ENCODE measurements at regions not wholly inside any gene's neighbourhood (a gene's known extent, or its start where the extent isn't known, plus 50 kb on each side); places are given as distances from the start of the nearest gene placed in this dataset.

GRCh38 chr6:87847135-87847829 lies 145.2 kb upstream of the AKIRIN2 start:
- Mint-ChIP-seq H3K4me3 (no peak overlapping the region), H3K36me3 (ENCODE audit: low read depth) (no peaks in the 10 kb centered on the region), H3K9me3 (no peaks in the 10 kb centered on the region), H3K27ac (no peak overlapping the region), H3K4me1 (ENCODE audit: low read depth) (no peaks in the 10 kb centered on the region), H3K27me3 (peaks cover 2% of the 10 kb centered on the region)
- ChIA-PET POLR2A (no interaction called here), CTCF (no interaction called here)
- TF ChIP-seq, protein P1, sequence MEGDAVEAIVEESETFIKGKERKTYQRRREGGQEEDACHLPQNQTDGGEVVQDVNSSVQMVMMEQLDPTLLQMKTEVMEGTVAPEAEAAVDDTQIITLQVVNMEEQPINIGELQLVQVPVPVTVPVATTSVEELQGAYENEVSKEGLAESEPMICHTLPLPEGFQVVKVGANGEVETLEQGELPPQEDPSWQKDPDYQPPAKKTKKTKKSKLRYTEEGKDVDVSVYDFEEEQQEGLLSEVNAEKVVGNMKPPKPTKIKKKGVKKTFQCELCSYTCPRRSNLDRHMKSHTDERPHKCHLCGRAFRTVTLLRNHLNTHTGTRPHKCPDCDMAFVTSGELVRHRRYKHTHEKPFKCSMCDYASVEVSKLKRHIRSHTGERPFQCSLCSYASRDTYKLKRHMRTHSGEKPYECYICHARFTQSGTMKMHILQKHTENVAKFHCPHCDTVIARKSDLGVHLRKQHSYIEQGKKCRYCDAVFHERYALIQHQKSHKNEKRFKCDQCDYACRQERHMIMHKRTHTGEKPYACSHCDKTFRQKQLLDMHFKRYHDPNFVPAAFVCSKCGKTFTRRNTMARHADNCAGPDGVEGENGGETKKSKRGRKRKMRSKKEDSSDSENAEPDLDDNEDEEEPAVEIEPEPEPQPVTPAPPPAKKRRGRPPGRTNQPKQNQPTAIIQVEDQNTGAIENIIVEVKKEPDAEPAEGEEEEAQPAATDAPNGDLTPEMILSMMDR (IDR thresholded peaks at IDR 0.05), result no peak
- DNase-seq (no peak), ATAC-seq (no peak)
- intact Hi-C loops (cut with micrococcal nuclease), result no loop called here

- POLR2A ChIA-PET, result no interaction called here
- H3K9me3 Mint-ChIP-seq, result no peaks in the 10 kb centered on the region
- intact Hi-C loops (cut with micrococcal nuclease), result no loop called here
- H3K27me3 Mint-ChIP-seq, result peaks cover 2% of the 10 kb centered on the region
- CTCF ChIA-PET, result no interaction called here
- no peaks in the 10 kb centered on the region for H3K4me1 Mint-ChIP-seq (ENCODE audit: low read depth)
- ATAC-seq (no peak), DNase-seq (no peak)
- no peak overlapping the region for H3K4me3 Mint-ChIP-seq
- TF ChIP-seq, protein P1 (IDR thresholded peaks at IDR 0.05), result no peak
- no peaks in the 10 kb centered on the region for H3K36me3 Mint-ChIP-seq (ENCODE audit: low read depth)
- H3K27ac Mint-ChIP-seq, result no peak overlapping the region
Measured at GRCh38 chr6:87846434-87846833, 144.4 kb upstream of the AKIRIN2 start.

- ATAC-seq, result no peak
- POLR2A ChIA-PET, result interaction anchor here (0.6 kb wide), 1 partner anchor 33 kb away, joined by 3 read pairs; no protein-coding TSS in a partner anchor
- CTCF ChIA-PET, result no interaction called here
- H3K27me3 Mint-ChIP-seq, result peaks cover 5% of the 10 kb centered on the region
- H3K9me3 Mint-ChIP-seq, result no peaks in the 10 kb centered on the region
- H3K36me3 Mint-ChIP-seq (ENCODE audit: low read depth), result no peaks in the 10 kb centered on the region
- no peak for DNase-seq
- TF ChIP-seq, protein P1 (IDR thresholded peaks at IDR 0.05), result no peak
- no peak overlapping the region for H3K4me3 Mint-ChIP-seq
- H3K4me1 Mint-ChIP-seq (ENCODE audit: low read depth), result no peaks in the 10 kb centered on the region
- intact Hi-C loops (cut with micrococcal nuclease), result no loop called here
- H3K27ac Mint-ChIP-seq, result no peak overlapping the region
Measured at GRCh38 chr6:87840324-87840723, 138.3 kb upstream of the AKIRIN2 start.

GRCh38 chr6:87837876-87838275 lies 135.8 kb upstream of the AKIRIN2 start:
- CTCF ChIA-PET, result no interaction called here
- H3K36me3 Mint-ChIP-seq (ENCODE audit: low read depth), result no peaks in the 10 kb centered on the region
- no peaks in the 10 kb centered on the region for H3K4me1 Mint-ChIP-seq (ENCODE audit: low read depth)
- intact Hi-C loops (cut with micrococcal nuclease), result loop anchor here (10.0 kb wide), 1 partner anchor 397 kb away; no protein-coding TSS in a partner anchor
- H3K4me3 Mint-ChIP-seq, result no peak overlapping the region
- no peaks in the 10 kb centered on the region for H3K9me3 Mint-ChIP-seq
- DNase-seq, result no peak
- H3K27me3 Mint-ChIP-seq, result peaks cover 3% of the 10 kb centered on the region
- no peak overlapping the region for H3K27ac Mint-ChIP-seq
- no peak for ATAC-seq
- TF ChIP-seq, protein P1 (IDR thresholded peaks at IDR 0.05), result no peak
- POLR2A ChIA-PET, result no interaction called here

DNA sequence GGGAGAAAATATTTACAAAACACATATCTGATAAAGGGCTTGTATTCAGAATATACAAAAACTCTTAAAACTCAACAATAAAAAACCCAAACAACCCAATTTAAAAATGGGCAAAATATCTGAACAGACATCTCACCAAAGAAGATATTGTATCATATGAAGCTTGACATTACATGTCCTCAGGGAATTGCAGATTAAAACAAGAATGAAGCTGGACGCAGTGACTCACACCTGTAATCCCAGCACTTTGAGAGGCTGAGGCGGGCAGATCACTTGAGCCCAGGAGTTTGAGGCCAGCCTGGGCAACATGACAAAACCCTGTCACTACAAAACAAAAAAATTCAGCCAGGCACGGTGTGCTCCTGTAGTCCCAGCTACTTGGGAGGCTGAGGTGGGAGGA lies 135.4 kb upstream of the AKIRIN2 start:
- H3K4me1 Mint-ChIP-seq (ENCODE audit: low read depth), result peaks cover 1% of the 10 kb centered on the region
- no peaks in the 10 kb centered on the region for H3K9me3 Mint-ChIP-seq

More for the DNA sequence above, 135.4 kb upstream of the AKIRIN2 start:
- peaks cover 3% of the 10 kb centered on the region for H3K27me3 Mint-ChIP-seq
- DNase-seq (no peak), ATAC-seq (no peak)
- no peak overlapping the region for H3K4me3 Mint-ChIP-seq
- TF ChIP-seq, protein P1 (IDR thresholded peaks at IDR 0.05), result no peak
- no peak overlapping the region for H3K27ac Mint-ChIP-seq
- H3K36me3 Mint-ChIP-seq (ENCODE audit: low read depth), result no peaks in the 10 kb centered on the region
- POLR2A ChIA-PET, result no interaction called here
- CTCF ChIA-PET, result no interaction called here
- intact Hi-C loops (cut with micrococcal nuclease), result loop anchor here (10.0 kb wide), 1 partner anchor 397 kb away; no protein-coding TSS in a partner anchor
